ENCODE measurements at regions not wholly inside any gene's neighbourhood (a gene's known extent, or its start where the extent isn't known, plus 50 kb on each side); places are given as distances from the start of the nearest gene placed in this dataset.

DNA sequence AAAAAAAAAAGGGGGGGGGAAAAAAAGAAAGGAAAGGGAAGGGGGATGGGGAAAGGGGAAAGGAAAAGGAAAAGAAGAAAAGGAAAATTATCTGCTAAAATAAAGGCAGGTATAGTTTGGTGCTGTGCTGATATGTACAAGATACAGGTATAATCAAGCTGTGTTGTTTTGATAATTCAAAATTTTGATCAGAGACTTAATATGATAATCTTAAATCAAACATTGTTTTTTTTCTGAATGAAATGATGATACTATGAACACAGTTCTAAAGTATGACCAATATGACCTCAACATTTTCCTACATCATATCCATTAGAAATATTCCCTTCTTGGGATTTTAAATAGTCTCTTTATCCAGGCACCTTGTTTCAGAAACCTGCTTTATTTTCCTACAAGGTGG lies 115.6 kb upstream of the TRPM3 start:
- TF ChIP-seq POLR2A (IDR thresholded peaks at IDR 0.05) = no peak
- no peak for TF ChIP-seq CTCF (IDR thresholded peaks at IDR 0.05)

Measured in suprapubic skin (tissue), 3 donors.